SU-DHL-6 (cell line): ENCODE measurements at regions not wholly inside any gene's neighbourhood (a gene's known extent, or its start where the extent isn't known, plus 50 kb on each side); places are given as distances from the start of the nearest gene placed in this dataset.

Experiments
- H2AFZ ChIP-seq: fragments of 200-600 bp; sonication (generic); 2 replicates; pipeline ENCODE4 v1.6.1; 2014; ENCODE audit warnings: low read depth, mild to moderate bottlenecking, moderate library complexity, mixed read lengths, antibody characterized with exemption, low read length; ENCODE audit not compliant: severe bottlenecking
- H3F3A ChIP-seq: fragments of 200-600 bp; shearing (Covaris generic); 2 replicates; pipeline ENCODE4 v1.6.0; 2016; ENCODE audit warnings: antibody characterized with exemption, mild to moderate bottlenecking; ENCODE audit not compliant: insufficient read depth
- H3K27ac ChIP-seq: fragments of 200-600 bp; sonication (generic); 2 replicates; pipeline ENCODE4 v1.5.1; 2016; ENCODE audit warnings: low read depth, mild to moderate bottlenecking, low read length, moderate library complexity, mixed read lengths
- H3K27me3 ChIP-seq: fragments of 200-600 bp; sonication (generic), shearing (Covaris generic); 2 replicates; pipeline ENCODE4 v1.6.0; 2014; ENCODE audit warnings: mild to moderate bottlenecking, low read length
- H3K36me3 ChIP-seq: fragments of 200-600 bp; sonication (generic); 2 replicates; pipeline ENCODE4 v1.6.1; 2014; ENCODE audit warnings: mild to moderate bottlenecking, low read length, mixed read lengths
- H3K4me2 ChIP-seq: fragments of 300-600, 200-600 bp; shearing (Covaris generic), sonication (generic); 2 replicates; pipeline ENCODE4 v1.6.0; 2014; ENCODE audit warnings: low read length, low read depth, mild to moderate bottlenecking; ENCODE audit not compliant: poor library complexity, severe bottlenecking
- H3K4me3 ChIP-seq: fragments of 200-600 bp; sonication (generic); 2 replicates; pipeline ENCODE4 v1.5.1; 2014; ENCODE audit warnings: antibody characterized with exemption, low read length, mild to moderate bottlenecking, mixed read lengths; ENCODE audit not compliant: insufficient read depth, poor library complexity, severe bottlenecking
- H3K79me2 ChIP-seq: fragments of 200-600 bp; sonication (generic); 2 replicates; pipeline ENCODE4 v1.6.1; 2014; ENCODE audit warnings: mild to moderate bottlenecking, low read length, moderate library complexity; ENCODE audit not compliant: insufficient read depth
- H3K9ac ChIP-seq: fragments of 200-600 bp; sonication (generic); 2 replicates; pipeline ENCODE4 v1.7.0; 2014; ENCODE audit warnings: mild to moderate bottlenecking, low read length
- H3K9me2 ChIP-seq: fragments of 200-600 bp; sonication (generic); replicated peaks from 2 replicates; pipeline ENCODE4 v1.6.1; 2014; ENCODE audit warnings: low read length; ENCODE audit not compliant: insufficient read depth
- H3K9me3 ChIP-seq: fragments of 200-600 bp; sonication (generic); 2 replicates; pipeline ENCODE4 v1.6.1; 2014; ENCODE audit warnings: low read length, mixed read lengths; ENCODE audit not compliant: insufficient read depth
- H4K20me1 ChIP-seq: fragments of 200-600 bp; sonication (generic); 2 replicates; pipeline ENCODE4 v1.6.1; 2014; ENCODE audit warnings: low read depth, mild to moderate bottlenecking, antibody characterized with exemption, low read length, moderate library complexity, mixed read lengths
- EZH2phosphoT487 ChIP-seq: fragments of 200-600 bp; sonication (generic), shearing (Covaris generic); conservative IDR thresholded peaks from 2 replicates; pipeline ENCODE4 v1.6.1; 2018; ENCODE audit warnings: mild to moderate bottlenecking, antibody characterized with exemption, low read length, moderate library complexity, mixed read lengths
- TF ChIP-seq, protein P1 (sequence below): fragments of 200-600 bp; sonication (generic); IDR thresholded peaks from one replicate; pipeline ENCODE4 v1.5.1; 2017; ENCODE audit warnings: antibody characterized with exemption, mild to moderate bottlenecking, low read length, moderate library complexity; ENCODE audit not compliant: insufficient read depth, poor library complexity, severe bottlenecking

GRCh38 chr12:116415408-116416108 lies 138.1 kb upstream of the MED13L start:
- H3K27me3 ChIP-seq = no peaks in the 10 kb centered on the region
- no peaks in the 10 kb centered on the region for H3K79me2 ChIP-seq
- no peaks in the 10 kb centered on the region for H3F3A ChIP-seq
- H3K27ac ChIP-seq = no peak overlapping the region
- no peaks in the 10 kb centered on the region for H3K9me2 ChIP-seq
- H2AFZ ChIP-seq = no peak overlapping the region
- TF ChIP-seq, protein P1, sequence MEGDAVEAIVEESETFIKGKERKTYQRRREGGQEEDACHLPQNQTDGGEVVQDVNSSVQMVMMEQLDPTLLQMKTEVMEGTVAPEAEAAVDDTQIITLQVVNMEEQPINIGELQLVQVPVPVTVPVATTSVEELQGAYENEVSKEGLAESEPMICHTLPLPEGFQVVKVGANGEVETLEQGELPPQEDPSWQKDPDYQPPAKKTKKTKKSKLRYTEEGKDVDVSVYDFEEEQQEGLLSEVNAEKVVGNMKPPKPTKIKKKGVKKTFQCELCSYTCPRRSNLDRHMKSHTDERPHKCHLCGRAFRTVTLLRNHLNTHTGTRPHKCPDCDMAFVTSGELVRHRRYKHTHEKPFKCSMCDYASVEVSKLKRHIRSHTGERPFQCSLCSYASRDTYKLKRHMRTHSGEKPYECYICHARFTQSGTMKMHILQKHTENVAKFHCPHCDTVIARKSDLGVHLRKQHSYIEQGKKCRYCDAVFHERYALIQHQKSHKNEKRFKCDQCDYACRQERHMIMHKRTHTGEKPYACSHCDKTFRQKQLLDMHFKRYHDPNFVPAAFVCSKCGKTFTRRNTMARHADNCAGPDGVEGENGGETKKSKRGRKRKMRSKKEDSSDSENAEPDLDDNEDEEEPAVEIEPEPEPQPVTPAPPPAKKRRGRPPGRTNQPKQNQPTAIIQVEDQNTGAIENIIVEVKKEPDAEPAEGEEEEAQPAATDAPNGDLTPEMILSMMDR = no peak
- TF ChIP-seq EZH2phosphoT487 = no peak
- H3K36me3 ChIP-seq = no peaks in the 10 kb centered on the region
- no peaks in the 10 kb centered on the region for H4K20me1 ChIP-seq
- no peaks in the 10 kb centered on the region for H3K9me3 ChIP-seq
- no peak overlapping the region for H3K9ac ChIP-seq
- no peak overlapping the region for H3K4me2 ChIP-seq
- H3K4me3 ChIP-seq = no peak overlapping the region

GRCh38 chr12:116416166-116416565 lies 138.7 kb upstream of the MED13L start:
- no peaks in the 10 kb centered on the region for H3K27me3 ChIP-seq
- no peaks in the 10 kb centered on the region for H3K9me2 ChIP-seq
- H3K9me3 ChIP-seq = no peaks in the 10 kb centered on the region
- TF ChIP-seq, protein P1 = no peak
- TF ChIP-seq EZH2phosphoT487 = no peak
- H3K79me2 ChIP-seq = no peaks in the 10 kb centered on the region
- H3K4me2 ChIP-seq = no peak overlapping the region
- no peaks in the 10 kb centered on the region for H3F3A ChIP-seq
- H3K4me3 ChIP-seq = no peak overlapping the region
- H2AFZ ChIP-seq = no peak overlapping the region
- no peak overlapping the region for H3K27ac ChIP-seq
- no peak overlapping the region for H3K9ac ChIP-seq
- H3K36me3 ChIP-seq = no peaks in the 10 kb centered on the region
- H4K20me1 ChIP-seq = no peaks in the 10 kb centered on the region

GRCh38 chr12:116418551-116418950 lies 140.6 kb upstream of the MAP1LC3B2 start:
- H3K9me2 ChIP-seq = no peaks in the 10 kb centered on the region
- no peaks in the 10 kb centered on the region for H3K36me3 ChIP-seq
- peaks cover 5% of the 10 kb centered on the region; the same call in 1 of the 2 replicates for H3K9me3 ChIP-seq
- H3K79me2 ChIP-seq = no peaks in the 10 kb centered on the region
- H3K9ac ChIP-seq = no peak overlapping the region
- H3K27me3 ChIP-seq = no peaks in the 10 kb centered on the region
- no peaks in the 10 kb centered on the region for H3F3A ChIP-seq
- no peak overlapping the region for H3K27ac ChIP-seq
- TF ChIP-seq EZH2phosphoT487 = no peak
- TF ChIP-seq, protein P1 = no peak
- no peak overlapping the region for H3K4me2 ChIP-seq
- no peak overlapping the region for H3K4me3 ChIP-seq
- no peak overlapping the region for H2AFZ ChIP-seq
- no peaks in the 10 kb centered on the region for H4K20me1 ChIP-seq
